Liver (tissue), 8 donors: ENCODE measurements at regions not wholly inside any gene's neighbourhood (a gene's known extent, or its start where the extent isn't known, plus 50 kb on each side); places are given as distances from the start of the nearest gene placed in this dataset.

Source experiments
- DNase-seq: peaks from one replicate; pipeline ENCODE4 v3.0.0-alpha.2; 2017; ENCODE audit warnings: low spot score
- H3K27ac ChIP-seq, 2 donors: one replicate each; pipeline ENCODE4 v1.7.0; 2013; ENCODE audit warnings: inconsistent platforms in 2 of 2, low read length in 2 of 2, control low read depth in 1 of 2, low read depth in 1 of 2, mild to moderate bottlenecking in 1 of 2
- H3K27me3 ChIP-seq, 4 donors: one replicate each; pipeline versions ENCODE4 v1.6.1 to v1.7.0; 2013; ENCODE audit warnings: low read length in 3 of 4, inconsistent platforms in 1 of 4, mild to moderate bottlenecking in 1 of 4, moderate library complexity in 1 of 4; ENCODE audit not compliant: control insufficient read depth in 4 of 4, insufficient read depth in 4 of 4
- H3K36me3 ChIP-seq, 4 donors: one replicate each; pipeline versions ENCODE4 v1.6.1 to v1.7.0; 2013; ENCODE audit warnings: low read length in 3 of 4, mild to moderate bottlenecking in 3 of 4, low read depth in 1 of 4, moderate library complexity in 1 of 4; ENCODE audit not compliant: control insufficient read depth in 4 of 4, insufficient read depth in 3 of 4
- H3K4me1 ChIP-seq, 4 donors: one replicate each; pipeline versions ENCODE4 v1.6.1 to v1.7.0; 2013; ENCODE audit warnings: low read length in 3 of 4, mild to moderate bottlenecking in 3 of 4, moderate library complexity in 1 of 4; ENCODE audit not compliant: control insufficient read depth in 4 of 4, insufficient read depth in 4 of 4
- H3K4me3 ChIP-seq, 3 donors: one replicate each; pipeline versions ENCODE4 v1.6.1 to v1.7.0; 2013; ENCODE audit warnings: low read length in 3 of 3, control low read depth in 1 of 3, low read depth in 1 of 3, mild to moderate bottlenecking in 1 of 3
- H3K9ac ChIP-seq, 2 donors: one replicate each; pipeline ENCODE4 v1.7.0; 2013; ENCODE audit warnings: low read length in 2 of 2, mild to moderate bottlenecking in 2 of 2, moderate library complexity in 2 of 2, control low read depth in 1 of 2, low read depth in 1 of 2
- H3K9me3 ChIP-seq, 4 donors: one replicate each; pipeline versions ENCODE4 v1.6.1 to v1.7.0; 2013; ENCODE audit warnings: low read length in 3 of 4; ENCODE audit not compliant: control insufficient read depth in 4 of 4
- CTCF ChIP-seq: fragments of 150-350 bp; IDR thresholded peaks from 2 replicates; pipeline ENCODE4 v1.5.1; 2017; ENCODE audit warnings: improper control_type of control experiment, low read depth, low read length; ENCODE audit not compliant: missing input control
- EGR1 ChIP-seq, 2 donors: IDR thresholded peaks; 2 replicates each; pipeline ENCODE4 v1.6.1; 2016 to 2018; ENCODE audit warnings: antibody characterized with exemption in 2 of 2, low read depth in 2 of 2
- FOXA1 ChIP-seq: IDR thresholded peaks from 2 replicates; pipeline ENCODE4 v1.6.1; 2016; ENCODE audit warnings: antibody characterized with exemption
- FOXA2 ChIP-seq: IDR thresholded peaks from 2 replicates; pipeline ENCODE4 v1.6.1; 2016; ENCODE audit warnings: antibody characterized with exemption
- GABPA ChIP-seq, 2 donors: IDR thresholded peaks in 1 of 2; conservative IDR thresholded peaks in 1 of 2; 2 replicates each; pipeline ENCODE4 v1.6.1; 2016; ENCODE audit warnings: antibody characterized with exemption in 2 of 2, mild to moderate bottlenecking in 1 of 2, moderate library complexity in 1 of 2
- HNF4A ChIP-seq, 2 donors: conservative IDR thresholded peaks; 2 replicates each; pipeline ENCODE4 v1.6.1; 2016; ENCODE audit warnings: antibody characterized with exemption in 2 of 2, mild to moderate bottlenecking in 2 of 2
- HNF4G ChIP-seq: IDR thresholded peaks from 2 replicates; pipeline ENCODE4 v1.6.1; 2016; ENCODE audit warnings: antibody characterized with exemption
- JUND ChIP-seq, 2 donors: IDR thresholded peaks; 2 replicates each; pipeline ENCODE4 v1.6.1; 2016; ENCODE audit warnings: antibody characterized with exemption in 2 of 2
- MAX ChIP-seq: IDR thresholded peaks from 2 replicates; pipeline ENCODE4 v1.6.1; 2016; ENCODE audit warnings: antibody characterized with exemption
- NR2F2 ChIP-seq: IDR thresholded peaks from 2 replicates; pipeline ENCODE4 v1.6.1; 2016; ENCODE audit warnings: antibody characterized with exemption
- RAD21 ChIP-seq, 2 donors: IDR thresholded peaks; 2 replicates each; pipeline ENCODE4 v1.6.1; 2016; ENCODE audit warnings: antibody characterized with exemption in 2 of 2, mild to moderate bottlenecking in 2 of 2
- RXRA ChIP-seq, 2 donors: IDR thresholded peaks; 2 replicates each; pipeline ENCODE4 v1.6.1; 2017 to 2018; ENCODE audit warnings: antibody characterized with exemption in 2 of 2, mild to moderate bottlenecking in 1 of 2
- SP1 ChIP-seq: IDR thresholded peaks from 2 replicates; pipeline ENCODE4 v1.6.1; 2018; ENCODE audit warnings: antibody characterized with exemption, mild to moderate bottlenecking
- TAF1 ChIP-seq: conservative IDR thresholded peaks from 2 replicates; pipeline ENCODE4 v1.6.1; 2016; ENCODE audit warnings: antibody characterized with exemption, mild to moderate bottlenecking
- YY1 ChIP-seq: IDR thresholded peaks from 2 replicates; pipeline ENCODE4 v1.6.1; 2016; ENCODE audit warnings: antibody characterized with exemption, mild to moderate bottlenecking
- WGBS: extraction: QIAGEN DNeasy Blood & Tissue Kit; methylation state at CpG from one replicate; pipeline ENCODE4 v1.1.7; 2013; 5-methylcytosine and 5-hydroxymethylcytosine counted together
- TF ChIP-seq, protein P1 (sequence below): IDR thresholded peaks from 2 replicates; pipeline ENCODE4 v1.6.1; 2016; ENCODE audit warnings: antibody characterized with exemption, mild to moderate bottlenecking
- TF ChIP-seq, protein P2 (sequence below): IDR thresholded peaks from 2 replicates; pipeline ENCODE4 v1.6.1; 2016; ENCODE audit warnings: antibody characterized with exemption
- donor health status: healthy.
- donor health status: healthy.
- donor health status: healthy.
- donor health status: healthy.
- donor health status: healthy.

DNA sequence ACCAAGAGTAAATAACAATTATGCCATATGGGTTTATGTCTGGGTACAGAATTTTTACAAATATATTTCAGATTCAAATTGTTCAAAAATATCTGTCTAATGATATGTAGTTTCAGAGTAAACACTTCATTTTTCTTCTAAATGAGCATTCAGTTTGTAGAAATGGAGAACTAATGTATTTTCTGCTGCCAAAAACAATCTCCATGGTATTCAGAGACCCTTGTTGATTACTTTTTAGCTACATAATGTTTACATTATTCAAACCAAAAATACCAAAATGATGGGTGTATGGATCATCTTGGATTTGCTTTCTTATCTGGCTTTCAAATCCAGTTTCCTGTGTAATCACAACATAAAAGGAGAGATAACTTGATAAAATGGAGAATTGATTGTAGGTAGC, 576.0 kb upstream of the CDH4 start (continued):
- TF ChIP-seq, protein P1, sequence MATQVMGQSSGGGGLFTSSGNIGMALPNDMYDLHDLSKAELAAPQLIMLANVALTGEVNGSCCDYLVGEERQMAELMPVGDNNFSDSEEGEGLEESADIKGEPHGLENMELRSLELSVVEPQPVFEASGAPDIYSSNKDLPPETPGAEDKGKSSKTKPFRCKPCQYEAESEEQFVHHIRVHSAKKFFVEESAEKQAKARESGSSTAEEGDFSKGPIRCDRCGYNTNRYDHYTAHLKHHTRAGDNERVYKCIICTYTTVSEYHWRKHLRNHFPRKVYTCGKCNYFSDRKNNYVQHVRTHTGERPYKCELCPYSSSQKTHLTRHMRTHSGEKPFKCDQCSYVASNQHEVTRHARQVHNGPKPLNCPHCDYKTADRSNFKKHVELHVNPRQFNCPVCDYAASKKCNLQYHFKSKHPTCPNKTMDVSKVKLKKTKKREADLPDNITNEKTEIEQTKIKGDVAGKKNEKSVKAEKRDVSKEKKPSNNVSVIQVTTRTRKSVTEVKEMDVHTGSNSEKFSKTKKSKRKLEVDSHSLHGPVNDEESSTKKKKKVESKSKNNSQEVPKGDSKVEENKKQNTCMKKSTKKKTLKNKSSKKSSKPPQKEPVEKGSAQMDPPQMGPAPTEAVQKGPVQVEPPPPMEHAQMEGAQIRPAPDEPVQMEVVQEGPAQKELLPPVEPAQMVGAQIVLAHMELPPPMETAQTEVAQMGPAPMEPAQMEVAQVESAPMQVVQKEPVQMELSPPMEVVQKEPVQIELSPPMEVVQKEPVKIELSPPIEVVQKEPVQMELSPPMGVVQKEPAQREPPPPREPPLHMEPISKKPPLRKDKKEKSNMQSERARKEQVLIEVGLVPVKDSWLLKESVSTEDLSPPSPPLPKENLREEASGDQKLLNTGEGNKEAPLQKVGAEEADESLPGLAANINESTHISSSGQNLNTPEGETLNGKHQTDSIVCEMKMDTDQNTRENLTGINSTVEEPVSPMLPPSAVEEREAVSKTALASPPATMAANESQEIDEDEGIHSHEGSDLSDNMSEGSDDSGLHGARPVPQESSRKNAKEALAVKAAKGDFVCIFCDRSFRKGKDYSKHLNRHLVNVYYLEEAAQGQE = no peak
- TF ChIP-seq JUND (IDR thresholded peaks at IDR 0.05) = no peak
- no peak for TF ChIP-seq NR2F2
- TF ChIP-seq GABPA (IDR thresholded peaks at IDR 0.05 in 1 of 2, conservative IDR thresholded peaks at IDR 0.05 in 1 of 2) = no peak
- no peak for TF ChIP-seq YY1
- TF ChIP-seq SP1 = no peak
- TF ChIP-seq RXRA (IDR thresholded peaks at IDR 0.05) = no peak
- TF ChIP-seq MAX = no peak
- no peak for TF ChIP-seq TAF1

DNA sequence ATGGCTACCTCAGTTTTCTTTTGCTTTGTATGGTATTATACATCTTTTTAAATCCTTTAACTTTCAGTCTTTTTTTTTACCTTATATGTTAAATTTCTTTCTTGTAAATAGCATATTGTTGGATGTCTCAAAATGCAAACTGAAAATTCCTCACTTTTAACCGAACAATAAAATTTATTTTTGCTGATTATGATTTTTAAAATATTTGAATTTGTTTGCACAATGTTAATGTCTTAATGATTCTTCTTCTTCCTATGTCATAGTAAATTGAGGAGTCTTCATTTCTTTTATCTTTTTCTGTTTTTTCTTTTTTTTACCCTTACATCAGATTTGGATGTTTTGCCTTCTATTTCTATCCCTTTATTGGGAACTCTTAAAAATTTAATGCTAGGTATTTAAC, 574.2 kb upstream of the CDH4 start:
- TF ChIP-seq JUND (IDR thresholded peaks at IDR 0.05) (no peak), SP1 (no peak), RAD21 (IDR thresholded peaks at IDR 0.05) (no peak), YY1 (no peak), HNF4A (conservative IDR thresholded peaks at IDR 0.05) (no peak)
- 78% methylated on average over 1 of the region's 1 CpG for WGBS
- Histone ChIP-seq H3K9me3 (peaks cover 1 to 4% (median 3%) of the 10 kb centered on the region in 4 donors), H3K36me3 (no peaks in the 10 kb centered on the region), H3K4me1 (no peaks in the 10 kb centered on the region), H3K27ac (no peak overlapping the region), H3K27me3 (peaks cover 0 to 7% (median 0%) of the 10 kb centered on the region in 4 donors), H3K4me3 (no peak overlapping the region), H3K9ac (no peak overlapping the region)
- no peak for DNase-seq

GRCh38 chr20:60680554-60680953, 571.5 kb upstream of the CDH4 start:
- no peak overlapping the region for H3K27ac ChIP-seq
- H3K27me3 ChIP-seq = peaks cover 0 to 7% (median 0%) of the 10 kb centered on the region in 4 donors
- peaks cover 1 to 4% (median 3%) of the 10 kb centered on the region in 4 donors for H3K9me3 ChIP-seq
- no peaks in the 10 kb centered on the region for H3K36me3 ChIP-seq
- no peaks in the 10 kb centered on the region for H3K4me1 ChIP-seq
- TF ChIP-seq RAD21 (IDR thresholded peaks at IDR 0.05) (no peak), HNF4G (no peak), FOXA1 (no peak), EGR1 (IDR thresholded peaks at IDR 0.05; ENCODE audit: low read depth in 2 of 2) (no peak), NR2F2 (no peak), FOXA2 (no peak), TAF1 (no peak), CTCF (no peak), GABPA (IDR thresholded peaks at IDR 0.05 in 1 of 2, conservative IDR thresholded peaks at IDR 0.05 in 1 of 2) (no peak), MAX (no peak)
- TF ChIP-seq, protein P2, sequence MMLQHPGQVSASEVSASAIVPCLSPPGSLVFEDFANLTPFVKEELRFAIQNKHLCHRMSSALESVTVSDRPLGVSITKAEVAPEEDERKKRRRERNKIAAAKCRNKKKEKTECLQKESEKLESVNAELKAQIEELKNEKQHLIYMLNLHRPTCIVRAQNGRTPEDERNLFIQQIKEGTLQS = no peak
- H3K4me3 ChIP-seq = no peak overlapping the region
- WGBS = 70% methylated on average over 6 of the region's 6 CpGs
- no peak overlapping the region for H3K9ac ChIP-seq
- no peak for DNase-seq
